GM19397 (cell line): ENCODE measurements at regions not wholly inside any gene's neighbourhood (a gene's known extent, or its start where the extent isn't known, plus 50 kb on each side); places are given as distances from the start of the nearest gene placed in this dataset.
"Not testable (repeated sequence)": the region's sequence is repeated elsewhere in the genome, so short reads cannot be mapped to it uniquely, and the experiment has no call there.

Experiments used
- ATAC-seq: cut with Tn5 transposase; IDR thresholded peaks from one replicate; pipeline ENCODE4 v1.9.1; 2021; ENCODE audit warnings: mild to moderate bottlenecking, moderate library complexity; ENCODE audit not compliant: unreplicated experiment

- no peak for ATAC-seq
These were observed 140.0 kb downstream of the NDUFA12 start for GRCh38 chr12:94863321-94864035.

GRCh38 chr12:94862421-94862820 is 141.1 kb downstream of the NDUFA12 start:
- ATAC-seq: no peak

GRCh38 chr12:94856324-94856723 is 147.2 kb downstream of the NDUFA12 start:
- no peak for ATAC-seq

GRCh38 chr12:94855853-94856252 is 147.6 kb downstream of the NDUFA12 start:
- ATAC-seq: no peak

GRCh38 chr12:94851396-94852028 is 152.0 kb downstream of the NDUFA12 start:
- ATAC-seq: no peak

- no peak for ATAC-seq
These were observed 154.0 kb downstream of the NDUFA12 start for GRCh38 chr12:94849411-94849976.

- no peak for ATAC-seq
These were observed 154.5 kb downstream of the NDUFA12 start for GRCh38 chr12:94848966-94849365.

- no peak for ATAC-seq
These were observed 158.4 kb downstream of the NDUFA12 start for GRCh38 chr12:94845110-94845509.

- no peak for ATAC-seq
These were observed 159.0 kb downstream of the NDUFA12 start for GRCh38 chr12:94844452-94844851.

- ATAC-seq: no peak
These were observed 161.4 kb downstream of the NDUFA12 start for GRCh38 chr12:94841904-94842610.

- ATAC-seq: no peak
These were observed 162.3 kb downstream of the NDUFA12 start for GRCh38 chr12:94841177-94841576.

- peak; percentile 86 for ATAC-seq
These were observed 164.2 kb downstream of the NDUFA12 start for GRCh38 chr12:94839347-94839746.

GRCh38 chr12:94836952-94837670 is 166.4 kb downstream of the NDUFA12 start:
- ATAC-seq: not testable (repeated sequence)

GRCh38 chr12:94834036-94834625 is 169.4 kb downstream of the NDUFA12 start:
- no peak for ATAC-seq

GRCh38 chr12:94832780-94833681 is 170.5 kb downstream of the NDUFA12 start:
- ATAC-seq: no peak

GRCh38 chr12:94832105-94832504 is 171.4 kb downstream of the NDUFA12 start:
- ATAC-seq: no peak

- peak; percentile 89 for ATAC-seq
These were observed 172.3 kb downstream of the NDUFA12 start for GRCh38 chr12:94831081-94831751.

GRCh38 chr12:94829552-94829951 is 173.9 kb downstream of the NDUFA12 start:
- ATAC-seq: no peak

- ATAC-seq: no peak
These were observed 168.7 kb upstream of the TMCC3 start for GRCh38 chr12:94819011-94819410.
